Natural killer cell (primary cell): ENCODE measurements at regions not wholly inside any gene's neighbourhood (a gene's known extent, or its start where the extent isn't known, plus 50 kb on each side); places are given as distances from the start of the nearest gene placed in this dataset.

Experiments
- ATAC-seq, 3 donors: fragments of 150-1000 bp in 2 of 3; fragments of 200-7000 bp in 1 of 3; cut with Tn5 transposase; 1 replicate in 1 of 3; 2 replicates in 2 of 3; pipeline ENCODE4 v1.10.0; 2021; ENCODE audit warnings: mild to moderate bottlenecking in 2 of 3, moderate library complexity in 2 of 3
- DNase-seq, 2 donors: peaks; one replicate each; pipeline versions ENCODE4 v3.0.0 to v3.0.0-alpha.2; 2013 to 2021; ENCODE audit warnings: mixed read lengths in 1 of 2
- H3K27ac ChIP-seq: one replicate; pipeline ENCODE4 v1.5.1; 2013; ENCODE audit warnings: mild to moderate bottlenecking, low read length
- H3K27me3 ChIP-seq: one replicate; pipeline ENCODE4 v1.6.1; 2013; ENCODE audit warnings: low read length; ENCODE audit not compliant: control insufficient read depth, insufficient read depth
- H3K36me3 ChIP-seq: one replicate; pipeline ENCODE4 v1.6.1; 2013; ENCODE audit warnings: low read length; ENCODE audit not compliant: control insufficient read depth, insufficient read depth
- H3K4me1 ChIP-seq: one replicate; pipeline ENCODE4 v1.6.1; 2013; ENCODE audit warnings: low read length; ENCODE audit not compliant: control insufficient read depth, insufficient read depth
- H3K4me3 ChIP-seq: one replicate; pipeline ENCODE4 v1.5.1; 2013; ENCODE audit warnings: low read length
- H3K9me3 ChIP-seq: one replicate; pipeline ENCODE4 v1.6.1; 2013; ENCODE audit warnings: low read length; ENCODE audit not compliant: control insufficient read depth, insufficient read depth
- H3K27ac Mint-ChIP-seq, 2 donors: one replicate each; pipeline ENCODE4 v1.8.0; 2022; ENCODE audit warnings: mild to moderate bottlenecking in 2 of 2, mixed read lengths in 2 of 2, moderate library complexity in 1 of 2
- H3K27me3 Mint-ChIP-seq, 2 donors: one replicate each; pipeline ENCODE4 v1.8.0; 2022; ENCODE audit warnings: low read depth in 2 of 2, mixed read lengths in 2 of 2
- H3K36me3 Mint-ChIP-seq: one replicate; pipeline ENCODE4 v1.8.0; 2022; ENCODE audit warnings: mixed read lengths
- H3K4me1 Mint-ChIP-seq, 2 donors: one replicate each; pipeline ENCODE4 v1.8.0; 2022; ENCODE audit warnings: mixed read lengths in 2 of 2
- H3K4me3 Mint-ChIP-seq: one replicate; pipeline ENCODE4 v1.8.0; 2022; ENCODE audit warnings: mild to moderate bottlenecking, moderate library complexity, mixed read lengths
- H3K9me3 Mint-ChIP-seq, 2 donors: one replicate each; pipeline ENCODE4 v1.8.0; 2022; ENCODE audit warnings: mixed read lengths in 2 of 2
- WGBS: methylation state at CpG from one replicate; pipeline ENCODE4 v1.1.7; 2013; ENCODE audit warnings: missing lambda C conversion rate; ENCODE audit not compliant: insufficient coverage; 5-methylcytosine and 5-hydroxymethylcytosine counted together
- intact Hi-C: fragments of 100-400 bp; cut with micrococcal nuclease; formaldehyde crosslinking; loops from one replicate; pipeline ENCODE4 v1.14.2; 2022
- TF ChIP-seq, protein P1 (sequence below): fragments of 200-600 bp; IDR thresholded peaks from one replicate; pipeline ENCODE4 v1.8.0; 2022; ENCODE audit warnings: antibody characterized with exemption

DNA sequence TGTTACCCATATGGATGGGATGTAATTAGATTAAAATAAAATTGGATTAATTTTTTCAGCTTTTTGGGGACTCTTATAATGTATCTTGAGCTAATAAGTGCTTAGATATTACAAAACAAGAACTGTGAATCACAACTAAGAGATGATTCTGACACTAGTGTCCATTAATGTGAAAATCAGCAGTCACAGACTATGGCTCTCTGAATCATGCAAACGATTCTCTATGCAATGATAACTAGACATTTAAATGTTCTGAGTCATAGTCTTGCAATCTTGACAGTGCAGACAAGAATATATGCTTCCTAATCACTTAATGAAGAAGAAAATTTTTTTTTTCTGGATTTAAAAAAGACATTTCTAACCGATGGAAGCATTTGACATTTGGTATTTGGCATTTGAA, 82.2 kb upstream of the OPRM1 start:
- Mint-ChIP-seq H3K27ac (no peak overlapping the region), H3K4me3 (no peak overlapping the region), H3K27me3 (no peaks in the 10 kb centered on the region), H3K4me1 (no peaks in the 10 kb centered on the region), H3K36me3 (no peaks in the 10 kb centered on the region), H3K9me3 (peaks cover 4 to 6% of the 10 kb centered on the region in 2 donors)
- TF ChIP-seq, protein P1, sequence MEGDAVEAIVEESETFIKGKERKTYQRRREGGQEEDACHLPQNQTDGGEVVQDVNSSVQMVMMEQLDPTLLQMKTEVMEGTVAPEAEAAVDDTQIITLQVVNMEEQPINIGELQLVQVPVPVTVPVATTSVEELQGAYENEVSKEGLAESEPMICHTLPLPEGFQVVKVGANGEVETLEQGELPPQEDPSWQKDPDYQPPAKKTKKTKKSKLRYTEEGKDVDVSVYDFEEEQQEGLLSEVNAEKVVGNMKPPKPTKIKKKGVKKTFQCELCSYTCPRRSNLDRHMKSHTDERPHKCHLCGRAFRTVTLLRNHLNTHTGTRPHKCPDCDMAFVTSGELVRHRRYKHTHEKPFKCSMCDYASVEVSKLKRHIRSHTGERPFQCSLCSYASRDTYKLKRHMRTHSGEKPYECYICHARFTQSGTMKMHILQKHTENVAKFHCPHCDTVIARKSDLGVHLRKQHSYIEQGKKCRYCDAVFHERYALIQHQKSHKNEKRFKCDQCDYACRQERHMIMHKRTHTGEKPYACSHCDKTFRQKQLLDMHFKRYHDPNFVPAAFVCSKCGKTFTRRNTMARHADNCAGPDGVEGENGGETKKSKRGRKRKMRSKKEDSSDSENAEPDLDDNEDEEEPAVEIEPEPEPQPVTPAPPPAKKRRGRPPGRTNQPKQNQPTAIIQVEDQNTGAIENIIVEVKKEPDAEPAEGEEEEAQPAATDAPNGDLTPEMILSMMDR = no peak
- no peaks in the 10 kb centered on the region for H3K27me3 ChIP-seq
- no peak overlapping the region for H3K4me3 ChIP-seq
- intact Hi-C loops = no loop called here
- no peaks in the 10 kb centered on the region for H3K36me3 ChIP-seq
- WGBS = 73% methylated on average over 1 of the region's 2 CpGs
- DNase-seq = no peak
- no peak overlapping the region for H3K27ac ChIP-seq
- H3K4me1 ChIP-seq = peaks cover 2% of the 10 kb centered on the region
- ATAC-seq = no peak
- H3K9me3 ChIP-seq = no peaks in the 10 kb centered on the region

GRCh38 chr6:153949616-153950015, 89.4 kb upstream of the OPRM1 start:
- WGBS = 20% methylated on average over 1 of the region's 4 CpGs
- Mint-ChIP-seq H3K9me3 (peaks cover 0 to 6% of the 10 kb centered on the region in 2 donors), H3K27ac (no peak overlapping the region), H3K27me3 (no peaks in the 10 kb centered on the region), H3K4me3 (no peak overlapping the region), H3K36me3 (no peaks in the 10 kb centered on the region), H3K4me1 (no peaks in the 10 kb centered on the region)
- no peaks in the 10 kb centered on the region for H3K9me3 ChIP-seq
- TF ChIP-seq, protein P1 = no peak
- H3K27me3 ChIP-seq = no peaks in the 10 kb centered on the region
- H3K27ac ChIP-seq = no peak overlapping the region
- no peaks in the 10 kb centered on the region for H3K4me1 ChIP-seq
- DNase-seq = no peak
- ATAC-seq = no peak
- H3K36me3 ChIP-seq = no peaks in the 10 kb centered on the region
- H3K4me3 ChIP-seq = no peak overlapping the region
- intact Hi-C loops = no loop called here

DNA sequence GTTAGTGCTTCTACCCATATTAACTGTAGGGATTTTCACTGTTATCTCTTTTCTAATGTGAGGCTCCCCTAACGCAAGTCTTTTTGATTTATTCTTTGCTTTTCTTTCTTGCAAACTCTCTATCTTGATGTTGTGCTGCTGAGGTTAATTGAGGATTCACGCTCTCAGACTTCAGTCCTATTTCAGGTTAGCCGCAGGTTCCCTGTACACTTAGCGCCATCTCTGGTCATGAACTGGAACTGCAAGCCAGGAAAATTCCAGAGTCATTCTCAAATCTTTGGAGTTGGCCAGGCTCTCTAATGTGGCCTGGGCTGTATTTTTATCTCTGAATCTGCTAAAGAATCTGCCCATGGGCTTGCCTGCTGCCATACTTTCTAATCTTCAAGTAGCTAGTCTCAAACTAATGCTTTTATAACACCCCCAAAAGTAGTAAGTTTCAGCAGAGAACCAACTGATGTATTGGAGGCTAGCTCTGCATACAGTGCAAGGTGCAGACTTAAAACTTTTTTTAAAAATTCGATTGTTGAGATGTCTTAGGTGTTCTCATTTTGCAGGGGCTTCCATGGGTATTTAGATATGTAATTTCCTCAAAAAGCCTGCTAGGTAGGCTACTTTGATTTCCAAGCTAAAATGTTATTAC, 91.1 kb upstream of the OPRM1 start:
- TF ChIP-seq, protein P1 = peak; percentile 36
- WGBS = 36% methylated on average over 4 of the region's 5 CpGs
- Histone ChIP-seq H3K27ac (no peak overlapping the region), H3K4me3 (no peak overlapping the region), H3K36me3 (no peaks in the 10 kb centered on the region), H3K9me3 (no peaks in the 10 kb centered on the region), H3K27me3 (no peaks in the 10 kb centered on the region), H3K4me1 (no peaks in the 10 kb centered on the region)
- Mint-ChIP-seq H3K36me3 (no peaks in the 10 kb centered on the region), H3K4me1 (no peaks in the 10 kb centered on the region), H3K9me3 (peaks cover 0 to 3% of the 10 kb centered on the region in 2 donors), H3K27me3 (no peaks in the 10 kb centered on the region), H3K27ac (no peak overlapping the region), H3K4me3 (no peak overlapping the region)
- intact Hi-C loops = no loop called here
- no peak for ATAC-seq
- DNase-seq = peak in 1 of 2 donors; percentile 19

DNA sequence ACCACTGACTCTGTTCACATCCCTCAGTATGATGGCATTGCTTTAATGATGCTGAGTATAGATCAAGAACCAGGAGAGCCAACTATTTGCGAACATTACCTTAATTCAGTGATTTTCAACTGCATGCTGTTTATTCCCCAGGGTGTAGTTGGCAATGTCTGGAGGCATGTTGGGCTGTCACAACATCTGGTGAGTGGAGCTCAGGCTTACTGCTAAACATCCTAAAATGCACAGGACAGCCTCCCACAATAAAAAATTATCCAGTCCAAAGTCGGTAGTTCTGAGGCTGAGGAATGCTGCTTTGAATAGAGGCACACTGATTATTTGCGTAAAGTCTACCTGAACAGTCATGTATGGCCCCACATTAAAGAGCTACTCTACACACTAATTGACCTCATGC, 94.8 kb upstream of the OPRM1 start:
- TF ChIP-seq, protein P1 = no peak
- Histone ChIP-seq H3K27ac (no peak overlapping the region), H3K9me3 (no peaks in the 10 kb centered on the region), H3K4me3 (no peak overlapping the region), H3K36me3 (no peaks in the 10 kb centered on the region), H3K4me1 (no peaks in the 10 kb centered on the region), H3K27me3 (no peaks in the 10 kb centered on the region)
- WGBS = 87% methylated on average over 3 of the region's 3 CpGs
- H3K27ac Mint-ChIP-seq = no peak overlapping the region
- H3K4me1 Mint-ChIP-seq = no peaks in the 10 kb centered on the region
- H3K27me3 Mint-ChIP-seq = no peaks in the 10 kb centered on the region
- H3K36me3 Mint-ChIP-seq = no peaks in the 10 kb centered on the region
- intact Hi-C loops = no loop called here
- H3K4me3 Mint-ChIP-seq = no peak overlapping the region
- no peak for DNase-seq
- no peak for ATAC-seq
- H3K9me3 Mint-ChIP-seq = no peaks in the 10 kb centered on the region
